NB4 (cell line): ENCODE measurements at regions not wholly inside any gene's neighbourhood (a gene's known extent, or its start where the extent isn't known, plus 50 kb on each side); places are given as distances from the start of the nearest gene placed in this dataset.

Source experiments
- DNase-seq: peaks from one replicate; pipeline ENCODE4 v3.0.0; 2010; ENCODE audit warnings: low read depth
- H3K4me3 ChIP-seq: one replicate; pipeline ENCODE4 v1.5.1; 2011; ENCODE audit warnings: mild to moderate bottlenecking, low read depth, low read length, moderate library complexity
- MYC ChIP-seq: IDR thresholded peaks from 2 replicates; pipeline ENCODE4 v1.6.1; 2011; ENCODE audit warnings: low read depth, low read length
- POLR2A ChIP-seq: IDR thresholded peaks from 2 replicates; pipeline ENCODE4 v1.6.1; 2011; ENCODE audit warnings: mild to moderate bottlenecking; ENCODE audit not compliant: insufficient read length; ENCODE audit errors: extremely low read depth
- TF ChIP-seq, protein P1 (sequence below): IDR thresholded peaks from one replicate; pipeline ENCODE4 v1.5.1; 2012; ENCODE audit warnings: low read depth, low read length
- TF ChIP-seq, protein P2 (sequence below): IDR thresholded peaks from 2 replicates; pipeline ENCODE4 v1.6.1; 2011; ENCODE audit warnings: low read depth, low read length

DNA sequence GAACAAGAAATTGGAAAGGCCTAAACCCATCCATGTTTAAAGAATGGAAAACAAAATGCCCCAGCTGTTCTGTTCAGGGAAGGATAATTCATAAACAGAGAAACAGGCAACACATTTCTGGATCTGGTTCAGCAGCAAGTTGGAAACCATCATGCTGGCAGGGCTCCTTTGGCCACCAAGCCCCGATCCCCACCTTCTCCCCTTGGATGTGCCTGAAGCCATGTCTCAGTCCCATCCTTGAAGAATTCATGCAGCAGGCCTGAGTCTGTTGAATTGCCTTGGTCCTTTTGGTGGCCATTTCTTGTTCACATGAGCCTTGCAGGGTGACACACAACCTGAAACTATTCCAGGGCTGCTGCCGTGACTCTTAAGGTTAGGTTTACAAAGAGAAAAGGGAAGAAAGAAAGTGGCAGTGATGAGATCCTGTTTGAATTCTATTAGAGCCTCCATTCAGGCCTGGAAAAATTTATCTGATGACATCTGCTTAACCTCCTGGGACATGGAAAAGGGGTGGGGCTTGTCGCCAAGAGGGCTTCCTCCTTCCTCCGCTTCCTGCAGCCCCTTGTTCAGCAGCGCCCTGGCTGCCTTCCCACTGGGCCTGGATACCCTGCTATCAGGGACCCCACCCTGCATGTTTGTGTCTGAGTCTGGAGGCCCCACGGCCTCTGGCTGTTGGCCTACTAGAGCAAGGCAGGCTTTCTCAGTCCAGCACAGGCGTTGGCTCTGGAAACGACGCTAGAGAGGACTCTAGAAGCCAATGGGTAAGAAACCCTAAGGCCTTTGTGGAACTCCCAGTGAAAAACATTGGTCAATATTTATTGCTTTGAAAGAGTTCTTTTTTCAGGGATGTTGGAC is 341.9 kb downstream of the C12orf75 start:
- TF ChIP-seq POLR2A, result no peak
- TF ChIP-seq, protein P1, sequence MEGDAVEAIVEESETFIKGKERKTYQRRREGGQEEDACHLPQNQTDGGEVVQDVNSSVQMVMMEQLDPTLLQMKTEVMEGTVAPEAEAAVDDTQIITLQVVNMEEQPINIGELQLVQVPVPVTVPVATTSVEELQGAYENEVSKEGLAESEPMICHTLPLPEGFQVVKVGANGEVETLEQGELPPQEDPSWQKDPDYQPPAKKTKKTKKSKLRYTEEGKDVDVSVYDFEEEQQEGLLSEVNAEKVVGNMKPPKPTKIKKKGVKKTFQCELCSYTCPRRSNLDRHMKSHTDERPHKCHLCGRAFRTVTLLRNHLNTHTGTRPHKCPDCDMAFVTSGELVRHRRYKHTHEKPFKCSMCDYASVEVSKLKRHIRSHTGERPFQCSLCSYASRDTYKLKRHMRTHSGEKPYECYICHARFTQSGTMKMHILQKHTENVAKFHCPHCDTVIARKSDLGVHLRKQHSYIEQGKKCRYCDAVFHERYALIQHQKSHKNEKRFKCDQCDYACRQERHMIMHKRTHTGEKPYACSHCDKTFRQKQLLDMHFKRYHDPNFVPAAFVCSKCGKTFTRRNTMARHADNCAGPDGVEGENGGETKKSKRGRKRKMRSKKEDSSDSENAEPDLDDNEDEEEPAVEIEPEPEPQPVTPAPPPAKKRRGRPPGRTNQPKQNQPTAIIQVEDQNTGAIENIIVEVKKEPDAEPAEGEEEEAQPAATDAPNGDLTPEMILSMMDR, result no peak
- TF ChIP-seq, protein P2, sequence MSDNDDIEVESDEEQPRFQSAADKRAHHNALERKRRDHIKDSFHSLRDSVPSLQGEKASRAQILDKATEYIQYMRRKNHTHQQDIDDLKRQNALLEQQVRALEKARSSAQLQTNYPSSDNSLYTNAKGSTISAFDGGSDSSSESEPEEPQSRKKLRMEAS, result no peak
- TF ChIP-seq MYC, result no peak
- no peak overlapping the region for H3K4me3 ChIP-seq
- DNase-seq, result no peak

DNA sequence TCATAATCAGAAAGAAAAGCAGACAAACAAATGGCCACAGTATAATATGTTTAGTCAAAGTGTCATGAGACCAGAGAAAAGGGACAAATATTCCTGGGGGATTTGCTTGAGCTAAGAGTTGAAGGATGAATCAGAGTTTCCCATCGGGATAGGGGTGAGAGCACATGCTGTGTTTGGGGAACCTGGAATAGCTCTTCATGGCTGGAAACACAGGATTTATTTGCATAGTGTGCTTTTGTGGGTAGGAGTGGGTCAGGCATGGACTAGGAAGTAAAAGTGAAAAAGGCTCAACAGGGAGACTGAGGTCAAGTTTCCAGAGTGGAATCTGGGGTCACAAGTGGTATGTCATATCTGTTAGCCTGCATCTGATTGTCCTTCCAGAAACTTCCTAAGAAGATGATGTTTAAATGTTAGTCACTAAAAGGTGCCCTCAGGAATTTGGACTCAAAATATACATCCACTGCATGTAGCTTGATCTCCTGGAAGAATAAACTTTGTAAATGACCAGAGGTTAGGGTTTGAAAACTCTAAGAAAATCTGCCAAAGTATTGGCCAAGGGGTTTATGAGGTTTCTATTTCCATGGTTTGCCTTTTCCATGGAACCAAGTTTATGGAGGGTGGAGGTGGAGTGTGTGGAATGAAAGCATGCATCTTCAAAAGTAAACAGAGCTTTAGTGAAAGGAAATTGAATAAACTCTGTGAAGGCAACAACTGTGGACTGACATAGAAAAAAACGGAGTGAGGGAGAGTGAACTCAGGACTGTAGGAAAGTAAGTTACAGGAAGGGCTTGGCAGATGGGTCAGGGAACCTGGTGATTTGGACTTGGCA is 344.6 kb downstream of the C12orf75 start:
- no peak for DNase-seq

DNA sequence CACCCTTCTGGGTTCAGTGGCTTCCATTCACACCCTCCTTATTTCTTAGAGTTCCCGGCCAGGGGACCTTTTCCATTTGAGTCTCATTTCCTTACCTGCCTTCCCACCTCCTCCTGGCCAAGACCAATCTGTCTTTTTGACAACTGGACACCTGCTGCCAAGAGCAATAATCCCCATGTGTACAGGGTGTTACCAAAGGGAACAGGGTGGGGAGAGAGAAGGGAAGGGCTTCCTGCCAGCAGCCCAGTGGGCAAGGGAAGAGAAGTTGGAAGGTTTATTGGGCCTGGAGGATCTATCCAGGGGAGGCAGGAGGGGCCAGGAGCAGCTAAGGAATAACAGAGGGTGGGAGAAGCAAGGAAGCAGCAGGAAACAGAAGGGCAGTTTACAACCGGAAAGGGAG is 346.2 kb downstream of the C12orf75 start:
- TF ChIP-seq MYC (no peak), POLR2A (no peak)
- TF ChIP-seq, protein P2, result no peak
- TF ChIP-seq, protein P1, result no peak
- H3K4me3 ChIP-seq, result no peak overlapping the region
- no peak for DNase-seq

More for the DNA sequence above, 344.6 kb downstream of the C12orf75 start:
- TF ChIP-seq, protein P2, result no peak
- TF ChIP-seq, protein P1, result no peak
- TF ChIP-seq POLR2A (no peak), MYC (no peak)
- H3K4me3 ChIP-seq, result no peak overlapping the region

DNA sequence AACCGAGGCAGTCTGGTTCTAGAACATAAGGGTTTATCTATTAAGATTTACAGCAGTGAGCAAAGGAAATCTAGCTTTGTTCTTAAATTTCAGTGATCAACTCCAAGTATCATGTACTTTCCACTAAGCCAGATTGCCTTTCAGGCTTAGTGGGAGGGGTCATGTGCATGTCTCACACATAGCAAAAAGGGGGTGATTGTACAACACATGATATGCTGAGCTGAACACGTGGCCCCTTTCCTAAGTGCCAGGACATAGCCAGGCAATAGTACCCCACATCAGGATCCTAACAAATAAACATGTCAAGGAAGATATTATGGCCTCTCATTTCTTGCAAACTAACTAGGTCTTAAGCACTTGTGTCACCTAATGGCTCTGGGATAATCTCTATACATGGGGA is 347.2 kb downstream of the C12orf75 start:
- no peak for DNase-seq
- TF ChIP-seq, protein P2, result no peak
- TF ChIP-seq MYC (no peak), POLR2A (no peak)
- TF ChIP-seq, protein P1, result no peak

DNA sequence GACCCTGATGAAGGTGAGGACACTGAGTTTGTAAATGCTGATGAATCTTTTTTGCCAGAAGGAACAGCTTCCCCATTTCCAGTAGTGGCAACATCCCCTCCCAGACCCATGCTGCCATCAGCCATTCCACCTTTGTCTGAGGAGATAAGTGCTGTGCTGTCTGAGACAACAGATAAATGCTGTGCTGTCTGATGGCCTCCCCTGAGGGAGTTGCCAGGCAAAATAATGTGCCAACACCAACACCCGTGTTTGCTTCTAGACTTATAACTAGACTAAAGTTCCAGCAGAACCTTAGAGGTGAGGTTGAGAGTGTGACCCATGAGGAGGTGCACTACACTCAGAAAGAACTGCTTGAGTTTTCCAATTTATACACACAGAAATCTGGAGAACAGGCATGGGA is 349.5 kb downstream of the C12orf75 start:
- no peak for DNase-seq
- no peak for TF ChIP-seq MYC
- TF ChIP-seq, protein P1, result no peak
- TF ChIP-seq POLR2A, result no peak
- TF ChIP-seq, protein P2, result no peak
- no peak overlapping the region for H3K4me3 ChIP-seq

More for the DNA sequence above, 347.2 kb downstream of the C12orf75 start:
- no peak overlapping the region for H3K4me3 ChIP-seq
